ENCODE measurements at regions not wholly inside any gene's neighbourhood (a gene's known extent, or its start where the extent isn't known, plus 50 kb on each side); places are given as distances from the start of the nearest gene placed in this dataset.

DNA sequence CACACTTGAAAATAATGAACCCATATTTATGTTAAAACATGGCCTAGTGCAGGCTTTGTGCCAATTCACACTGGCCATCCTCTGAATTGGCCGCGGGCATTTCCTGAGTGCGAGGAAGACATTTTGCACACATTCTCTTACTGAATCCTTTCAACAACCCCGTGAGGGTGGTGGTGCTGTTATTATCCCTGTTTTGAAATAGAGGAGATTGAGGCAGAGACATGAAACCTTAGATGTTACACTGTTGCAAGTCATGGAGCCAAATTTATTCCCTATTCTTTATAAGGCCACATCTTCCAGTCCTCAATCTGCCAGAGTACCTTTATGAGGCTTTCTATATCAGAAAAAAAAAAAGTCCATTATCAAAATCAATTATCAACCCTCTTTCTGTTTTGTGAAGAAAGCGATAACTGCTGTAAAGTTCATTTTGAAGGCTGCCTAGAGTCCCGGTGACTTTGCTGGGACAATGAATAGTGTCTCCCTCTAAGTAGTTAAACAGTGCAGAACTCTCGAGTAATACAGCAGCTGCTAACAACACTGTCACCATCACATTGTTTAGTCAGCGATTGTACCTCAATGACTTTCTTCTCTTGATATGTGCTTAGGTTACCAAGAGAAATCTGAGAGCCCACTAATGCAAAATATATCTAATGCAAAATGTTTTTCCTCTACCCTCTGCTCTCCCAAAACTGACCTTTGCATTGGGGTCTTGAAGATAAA lies 242.3 kb upstream of the PPARGC1A start:
- in situ Hi-C loops (cut with MboI; ENCODE audit: low sequenced_read_pairs, unreplicated experiment) = no loop called here
- TF ChIP-seq, protein P1, sequence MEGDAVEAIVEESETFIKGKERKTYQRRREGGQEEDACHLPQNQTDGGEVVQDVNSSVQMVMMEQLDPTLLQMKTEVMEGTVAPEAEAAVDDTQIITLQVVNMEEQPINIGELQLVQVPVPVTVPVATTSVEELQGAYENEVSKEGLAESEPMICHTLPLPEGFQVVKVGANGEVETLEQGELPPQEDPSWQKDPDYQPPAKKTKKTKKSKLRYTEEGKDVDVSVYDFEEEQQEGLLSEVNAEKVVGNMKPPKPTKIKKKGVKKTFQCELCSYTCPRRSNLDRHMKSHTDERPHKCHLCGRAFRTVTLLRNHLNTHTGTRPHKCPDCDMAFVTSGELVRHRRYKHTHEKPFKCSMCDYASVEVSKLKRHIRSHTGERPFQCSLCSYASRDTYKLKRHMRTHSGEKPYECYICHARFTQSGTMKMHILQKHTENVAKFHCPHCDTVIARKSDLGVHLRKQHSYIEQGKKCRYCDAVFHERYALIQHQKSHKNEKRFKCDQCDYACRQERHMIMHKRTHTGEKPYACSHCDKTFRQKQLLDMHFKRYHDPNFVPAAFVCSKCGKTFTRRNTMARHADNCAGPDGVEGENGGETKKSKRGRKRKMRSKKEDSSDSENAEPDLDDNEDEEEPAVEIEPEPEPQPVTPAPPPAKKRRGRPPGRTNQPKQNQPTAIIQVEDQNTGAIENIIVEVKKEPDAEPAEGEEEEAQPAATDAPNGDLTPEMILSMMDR (IDR thresholded peaks at IDR 0.05; ENCODE audit: borderline replicate concordance, control extremely low read depth, extremely low read depth, insufficient read depth, missing control alignments) = no peak
- DNase-seq (ENCODE audit: low spot score) = no peak

DNA sequence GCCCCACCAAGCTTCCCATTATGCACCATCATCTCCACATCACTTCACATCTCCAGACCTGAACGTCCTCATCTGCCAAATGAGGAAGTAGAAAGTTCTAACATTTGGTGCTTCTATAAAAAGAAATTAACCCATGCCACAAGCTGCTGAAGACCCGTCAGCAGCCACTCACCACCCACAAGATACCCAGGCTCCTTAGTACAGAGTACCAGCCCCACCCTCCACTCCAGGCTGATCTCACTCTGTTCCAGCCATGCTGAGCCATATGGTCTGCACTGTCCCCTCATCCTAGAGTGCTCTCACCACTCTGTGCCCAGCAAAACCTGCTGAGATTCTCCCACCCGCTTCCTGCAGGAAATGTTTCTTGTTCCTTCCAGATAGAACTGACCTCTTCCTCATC lies 240.8 kb upstream of the PPARGC1A start:
- in situ Hi-C loops (cut with MboI; ENCODE audit: low sequenced_read_pairs, unreplicated experiment) = no loop called here
- DNase-seq (ENCODE audit: low spot score) = no peak
- TF ChIP-seq, protein P1 (IDR thresholded peaks at IDR 0.05; ENCODE audit: borderline replicate concordance, control extremely low read depth, extremely low read depth, insufficient read depth, missing control alignments) = no peak

DNA sequence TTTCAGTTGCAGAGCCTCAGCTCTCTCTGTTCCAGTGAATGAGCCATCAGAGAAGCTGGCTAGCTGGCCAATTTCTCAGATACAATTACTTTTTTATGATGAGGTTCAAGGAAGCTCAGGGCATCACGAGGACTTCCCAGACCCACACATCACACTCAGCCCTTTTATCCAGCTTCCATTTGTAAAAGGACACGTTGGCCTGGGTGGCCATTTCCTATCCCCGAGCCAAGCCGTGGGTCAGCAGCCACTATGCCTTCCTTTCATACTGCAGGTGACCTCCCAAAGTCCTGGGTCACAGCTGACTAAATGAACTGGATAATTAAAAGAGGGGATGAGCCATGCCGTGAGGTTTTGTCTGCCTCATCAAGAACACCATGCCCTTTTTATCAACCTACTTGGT lies 236.9 kb upstream of the PPARGC1A start:
- in situ Hi-C loops (cut with MboI; ENCODE audit: low sequenced_read_pairs, unreplicated experiment) = no loop called here
- no peak for DNase-seq (ENCODE audit: low spot score)
- TF ChIP-seq, protein P1 (IDR thresholded peaks at IDR 0.05; ENCODE audit: borderline replicate concordance, control extremely low read depth, extremely low read depth, insufficient read depth, missing control alignments) = no peak

DNA sequence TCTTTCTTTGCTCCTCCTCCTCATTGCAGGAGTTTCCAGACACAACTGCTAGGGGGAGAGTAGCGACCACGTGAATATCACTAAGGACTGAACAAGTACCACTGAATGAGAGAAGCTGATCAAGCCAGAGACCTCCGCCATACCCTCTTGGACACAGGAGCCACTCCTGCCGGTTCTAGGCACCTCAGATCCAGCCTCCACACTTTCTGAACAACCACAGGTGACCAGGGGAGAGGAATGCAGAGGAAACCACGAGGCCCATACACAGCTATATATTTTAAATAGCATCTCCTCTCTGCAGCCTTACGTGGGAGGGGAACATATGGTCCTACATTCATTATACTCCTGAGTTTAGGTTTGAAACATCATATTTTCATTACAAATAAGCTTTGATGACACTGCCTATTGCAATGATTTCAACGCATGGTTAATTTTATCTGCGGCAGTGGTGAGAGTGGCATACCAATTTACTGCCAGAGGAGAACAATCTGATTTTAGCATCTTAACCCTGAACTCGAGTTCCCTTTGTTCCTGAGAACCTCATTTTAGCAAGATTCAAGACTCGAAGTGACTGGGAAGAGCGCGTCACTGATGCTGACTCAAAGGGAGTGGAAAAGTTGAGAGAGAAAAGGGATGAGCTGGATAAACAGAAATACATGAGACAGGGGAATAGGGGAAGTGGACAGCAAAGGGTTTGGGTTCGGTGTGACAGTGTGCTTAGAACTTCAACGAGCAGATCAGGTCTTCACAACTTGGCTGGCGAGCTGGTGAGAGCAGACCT lies 231.7 kb upstream of the PPARGC1A start:
- in situ Hi-C loops (cut with MboI; ENCODE audit: low sequenced_read_pairs, unreplicated experiment) = no loop called here
- DNase-seq (ENCODE audit: low spot score) = no peak

DNA sequence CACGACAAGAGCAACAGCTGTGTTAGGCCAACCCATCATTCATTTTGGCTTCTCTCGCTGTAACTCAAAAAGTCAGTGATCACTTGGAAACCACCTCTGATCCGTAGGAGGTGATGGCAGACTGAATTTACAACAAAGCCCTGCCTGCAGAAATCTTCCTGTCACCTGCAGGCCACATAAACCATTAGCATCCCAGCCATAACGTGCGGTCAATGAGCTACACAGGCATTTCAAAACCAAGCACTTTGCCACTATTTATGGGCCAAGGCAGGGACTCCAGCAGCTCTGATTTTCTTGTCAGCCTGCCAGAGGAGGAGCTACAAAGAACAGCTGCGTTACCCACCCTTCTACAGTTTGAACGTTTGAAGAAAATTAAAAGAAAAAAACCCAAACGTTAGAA lies 228.1 kb upstream of the PPARGC1A start:
- in situ Hi-C loops (cut with MboI; ENCODE audit: low sequenced_read_pairs, unreplicated experiment) = no loop called here

More for the DNA sequence above, 231.7 kb upstream of the PPARGC1A start:
- TF ChIP-seq, protein P1 (IDR thresholded peaks at IDR 0.05; ENCODE audit: borderline replicate concordance, control extremely low read depth, extremely low read depth, insufficient read depth, missing control alignments) = no peak

DNA sequence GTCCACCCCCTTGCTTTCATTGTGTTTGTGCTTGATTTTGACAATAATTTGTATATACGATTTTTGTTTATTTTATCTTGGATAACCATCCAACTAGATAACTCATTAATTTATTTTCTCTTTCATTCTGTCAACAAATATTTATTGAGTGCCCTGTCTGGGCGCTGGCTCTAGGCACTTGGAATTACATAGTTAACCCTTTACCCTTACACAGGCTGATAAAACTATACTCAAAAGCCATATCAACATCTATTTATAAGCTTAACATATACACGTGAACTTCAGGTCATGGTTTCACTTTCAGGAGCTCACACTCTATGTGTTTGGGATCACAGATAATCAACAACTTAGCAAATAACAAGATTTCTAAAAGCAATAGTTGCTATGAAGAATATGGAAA lies 226.3 kb upstream of the PPARGC1A start:
- TF ChIP-seq, protein P1 (IDR thresholded peaks at IDR 0.05; ENCODE audit: borderline replicate concordance, control extremely low read depth, extremely low read depth, insufficient read depth, missing control alignments) = no peak
- no peak for DNase-seq (ENCODE audit: low spot score)
- in situ Hi-C loops (cut with MboI; ENCODE audit: low sequenced_read_pairs, unreplicated experiment) = no loop called here

More for the DNA sequence above, 228.1 kb upstream of the PPARGC1A start:
- no peak for DNase-seq (ENCODE audit: low spot score)
- TF ChIP-seq, protein P1 (IDR thresholded peaks at IDR 0.05; ENCODE audit: borderline replicate concordance, control extremely low read depth, extremely low read depth, insufficient read depth, missing control alignments) = no peak
